Stimulated activated CD8-positive, alpha-beta memory T cell treated with anti-CD3 and anti-CD28 coated beads, Interleukin-7, amount 100 ng/mL, for 4 hours (primary cell): ENCODE measurements at regions not wholly inside any gene's neighbourhood (a gene's known extent, or its start where the extent isn't known, plus 50 kb on each side); places are given as distances from the start of the nearest gene placed in this dataset.

Experiments
- DNase-seq, 2 donors: peaks; one replicate each; pipeline ENCODE4 v3.0.0-alpha.2; 2020; ENCODE audit warnings: low read depth in 2 of 2

DNA sequence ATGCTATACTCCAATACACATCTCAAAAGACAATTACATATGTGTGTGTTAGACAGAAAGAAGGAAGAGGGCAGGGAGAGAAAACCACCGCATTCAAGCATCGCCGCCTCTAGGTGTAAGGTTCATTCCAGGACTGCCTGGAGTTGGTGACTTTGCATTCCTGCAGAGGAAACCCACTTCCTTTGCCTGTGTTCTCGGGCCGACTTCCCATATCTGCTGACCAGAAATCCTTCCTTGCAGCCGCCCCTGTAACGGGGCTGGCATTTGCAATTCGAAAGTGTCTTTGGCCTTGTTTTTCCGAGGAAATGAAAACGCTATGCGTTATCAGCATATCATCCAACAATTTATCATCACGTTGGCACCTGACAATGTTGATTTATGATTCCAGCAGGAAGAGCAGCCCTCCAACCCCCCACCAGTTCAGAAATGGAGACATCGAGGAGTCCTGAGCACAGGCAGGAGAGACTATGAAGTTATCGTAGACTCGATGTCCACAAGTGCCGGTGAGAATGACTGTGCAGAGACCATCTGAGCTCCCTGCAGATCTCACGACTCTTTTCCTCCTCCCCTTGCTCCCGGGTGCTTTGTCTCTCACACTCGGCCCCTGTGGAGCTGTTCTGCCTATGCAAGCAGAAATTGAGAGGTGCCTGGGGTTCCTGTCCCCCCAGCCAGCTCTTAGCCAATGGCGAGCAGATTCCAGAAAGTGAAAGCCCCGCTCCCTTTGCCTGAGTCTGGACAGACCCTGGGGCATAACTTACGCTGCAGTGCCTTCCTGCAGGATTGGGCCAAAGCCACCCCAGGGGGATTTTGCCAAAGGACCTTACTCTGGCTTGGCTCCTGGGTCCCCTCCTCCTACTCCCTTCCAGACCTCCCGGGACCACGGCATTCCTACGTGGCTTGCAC lies 68.9 kb upstream of the FOXK1 start:
- no peak for DNase-seq

DNA sequence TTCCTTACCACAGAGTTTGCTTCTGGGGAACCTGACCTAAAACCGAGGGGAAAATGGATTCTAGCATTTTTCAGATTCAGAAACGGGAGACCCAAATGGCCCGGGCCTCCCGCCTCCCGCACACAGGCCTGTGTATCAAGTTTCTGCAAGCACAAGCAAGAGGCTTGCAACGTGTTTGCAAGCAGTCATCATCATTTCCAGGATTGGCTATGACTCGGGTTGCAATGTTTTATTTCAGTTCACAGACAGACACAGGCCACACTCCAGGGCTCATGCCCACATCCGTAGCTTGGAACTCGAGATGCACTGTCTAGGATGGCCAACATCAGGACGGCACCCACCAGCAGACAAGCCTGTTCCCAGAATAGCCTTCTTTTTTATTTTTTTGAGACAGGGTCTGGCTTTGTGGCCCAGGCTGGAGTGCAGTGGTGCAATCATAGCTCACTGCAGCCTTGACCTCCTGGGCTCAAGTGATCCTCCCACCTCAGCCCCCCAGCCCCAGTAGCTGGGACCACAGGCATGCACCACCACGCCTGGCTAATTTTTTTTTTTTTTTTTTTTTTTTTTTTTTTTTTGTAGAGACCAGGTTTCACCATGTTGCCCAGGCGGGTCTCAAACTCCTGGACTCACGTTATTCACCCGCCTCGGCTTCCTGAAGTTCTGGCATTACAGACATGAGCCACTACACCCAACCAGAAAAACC lies 68.1 kb upstream of the FOXK1 start:
- no peak for DNase-seq

DNA sequence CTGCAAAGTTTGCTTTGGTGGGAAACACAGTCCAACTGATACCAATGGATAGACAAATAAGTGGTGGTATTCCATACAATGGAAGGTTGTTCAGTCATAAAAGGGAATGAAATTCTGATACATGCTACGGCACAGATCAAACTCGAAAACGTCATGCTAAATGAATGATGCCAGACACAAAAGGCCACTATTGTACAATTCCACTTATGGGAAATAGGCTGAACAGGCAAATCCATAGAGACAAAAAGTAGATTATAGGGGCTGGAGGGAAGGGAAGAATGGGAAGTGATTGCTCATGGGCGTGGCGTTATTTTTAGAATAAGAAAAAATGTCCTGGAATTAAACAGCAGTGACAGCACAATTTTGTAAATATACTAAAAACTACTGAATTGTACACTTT lies 66.0 kb upstream of the FOXK1 start:
- no peak for DNase-seq

DNA sequence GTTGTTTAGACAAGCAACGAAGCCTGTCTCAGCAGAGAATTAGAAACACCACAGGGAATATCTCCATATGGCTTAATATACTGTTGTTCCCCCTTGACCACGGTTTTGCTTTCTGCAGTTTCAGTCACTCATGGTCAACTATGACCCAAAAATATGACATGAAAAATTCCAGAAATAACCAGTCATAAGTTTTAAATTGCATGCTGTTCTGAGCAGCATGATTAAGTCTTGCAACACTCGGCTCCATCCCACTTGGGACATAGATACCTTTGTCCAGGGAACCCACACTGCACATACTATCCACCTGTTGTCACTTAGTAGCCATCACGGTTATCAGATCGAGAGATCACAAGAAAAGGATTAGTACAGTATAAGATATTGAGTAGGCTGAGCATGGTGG lies 60.7 kb upstream of the FOXK1 start:
- no peak for DNase-seq

DNA sequence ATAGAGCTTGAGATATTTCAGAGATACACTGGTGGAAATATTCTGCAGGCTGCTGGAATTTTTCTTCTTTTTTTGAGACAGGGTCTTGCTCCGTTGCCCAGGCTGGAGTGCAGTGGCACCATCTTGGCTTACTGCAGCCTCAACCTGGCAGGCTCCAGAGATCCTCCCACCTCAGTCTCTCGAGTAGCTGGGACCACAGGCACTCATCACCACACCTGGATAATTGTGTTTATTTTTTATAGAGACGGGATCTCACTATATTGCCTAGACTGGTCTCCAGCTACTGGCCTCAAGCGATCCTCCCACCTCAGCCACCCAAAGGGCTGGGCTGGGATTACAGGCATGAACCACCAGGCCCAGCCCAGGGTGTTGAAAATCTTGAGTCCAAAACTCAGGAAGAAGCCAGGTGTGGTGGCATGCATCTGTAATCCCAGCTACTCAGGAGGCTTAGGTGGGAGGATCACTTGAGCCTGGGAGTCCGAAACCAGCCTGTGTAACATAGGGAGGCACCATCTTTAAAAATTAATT lies 55.7 kb upstream of the FOXK1 start:
- DNase-seq, result no peak

DNA sequence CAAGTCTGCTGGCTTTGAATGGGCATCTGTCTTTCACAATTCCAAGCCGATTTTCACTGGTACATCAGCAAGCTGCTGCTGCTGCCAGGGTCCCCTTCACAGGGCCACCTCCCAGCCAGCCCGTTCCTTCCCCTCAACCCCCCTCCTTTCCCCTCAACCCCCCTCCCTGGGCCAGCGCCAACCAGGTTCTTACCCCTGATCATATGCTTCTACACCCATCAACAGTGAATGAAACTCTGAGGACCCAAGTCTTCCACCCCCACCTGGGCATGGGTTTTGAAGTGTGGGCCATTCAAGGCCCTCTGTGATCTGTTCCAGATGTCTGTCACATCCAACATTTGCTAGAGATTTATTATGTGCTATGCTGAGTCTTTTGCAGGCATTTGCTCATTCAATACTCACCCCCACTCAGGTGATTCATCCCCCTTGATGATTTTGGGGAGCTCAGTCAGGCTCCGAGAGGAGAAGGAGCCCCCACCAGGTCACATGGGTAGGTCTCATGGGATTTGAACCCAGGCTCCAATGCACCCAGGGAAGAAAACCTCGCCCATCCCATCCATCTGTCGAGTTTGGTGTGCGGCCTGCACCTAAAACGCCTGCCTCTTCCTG lies 52.7 kb upstream of the FOXK1 start:
- DNase-seq, result no peak

DNA sequence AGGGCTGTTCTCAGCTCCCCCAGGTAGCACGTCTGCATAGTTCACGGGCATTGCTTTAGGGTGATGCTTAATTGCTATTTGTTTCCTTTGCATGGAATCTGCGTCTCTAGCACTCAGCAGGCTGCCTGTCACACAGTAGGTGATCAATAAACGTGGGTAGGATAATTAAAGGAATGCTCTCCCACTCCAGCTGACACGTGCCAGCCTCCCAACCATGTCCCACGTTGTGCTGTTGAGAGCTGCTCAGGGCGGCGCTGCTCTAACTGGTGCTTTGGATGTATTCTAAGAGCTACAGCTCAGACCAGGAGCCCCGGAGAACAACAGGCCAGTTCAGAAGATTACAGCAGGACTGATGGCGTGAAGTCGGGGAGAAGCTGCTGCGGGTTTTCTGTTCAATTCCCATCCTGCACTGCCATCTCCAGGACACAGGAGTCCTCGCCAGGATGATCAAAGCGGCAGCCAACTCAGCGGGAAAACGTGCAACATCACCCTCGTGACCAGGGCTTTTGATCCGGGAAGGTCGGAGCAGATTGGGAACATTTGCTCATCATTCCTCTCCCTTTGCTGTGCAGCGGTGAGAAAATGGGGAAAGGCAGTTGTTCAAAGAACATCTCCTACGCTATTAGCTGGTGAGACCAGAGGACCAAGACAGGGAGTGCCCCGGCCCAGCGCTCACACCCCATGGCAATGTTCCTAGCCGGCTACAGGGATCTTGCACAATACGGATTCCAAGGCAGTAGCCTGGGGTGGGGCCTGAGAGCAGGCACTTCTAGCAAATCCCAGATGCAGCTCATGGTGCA lies 50.5 kb upstream of the FOXK1 start:
- DNase-seq, result no peak
